ENCODE measurements at regions not wholly inside any gene's neighbourhood (a gene's known extent, or its start where the extent isn't known, plus 50 kb on each side); places are given as distances from the start of the nearest gene placed in this dataset.
A peak's percentile ranks its signal among the peaks of the same experiment; 100 is the strongest.

- Mint-ChIP-seq H3K27ac (no peak overlapping the region), H3K4me3 (no peak overlapping the region), H3K27me3 (no peaks in the 10 kb centered on the region), H3K36me3 (no peaks in the 10 kb centered on the region), H3K9me3 (peaks cover 0 to 7% (median 6%) of the 10 kb centered on the region in 5 donors), H3K4me1 (peaks cover 12 to 13% (median 13%) of the 10 kb centered on the region in 3 donors)
- CTCF ChIA-PET = no interaction called here
- Histone ChIP-seq H3K27me3 (ENCODE audit: insufficient read depth, low read length, poor library complexity, severe bottlenecking) (no peaks in the 10 kb centered on the region), H3K27ac (ENCODE audit: low read depth, low read length) (no peak overlapping the region), H3K4me3 (ENCODE audit: low read length) (no peak overlapping the region), H3K36me3 (ENCODE audit: insufficient read depth, low read length) (no peaks in the 10 kb centered on the region), H3K4me1 (ENCODE audit: insufficient read depth, low read length) (peaks cover 5% of the 10 kb centered on the region), H3K9me3 (ENCODE audit: low read length) (no peaks in the 10 kb centered on the region)
- no peak for DNase-seq
- POLR2A ChIA-PET = no interaction called here
Measured at GRCh38 chr6:145368075-145368474, 367.2 kb downstream of the EPM2A start.

- Histone ChIP-seq H3K4me1 (ENCODE audit: insufficient read depth, low read length) (peaks cover 7% of the 10 kb centered on the region), H3K36me3 (ENCODE audit: insufficient read depth, low read length) (no peaks in the 10 kb centered on the region), H3K4me3 (ENCODE audit: low read length) (no peak overlapping the region), H3K27ac (ENCODE audit: low read depth, low read length) (no peak overlapping the region), H3K27me3 (ENCODE audit: insufficient read depth, low read length, poor library complexity, severe bottlenecking) (no peaks in the 10 kb centered on the region), H3K9me3 (ENCODE audit: low read length) (no peaks in the 10 kb centered on the region)
- Mint-ChIP-seq H3K27ac (no peak overlapping the region), H3K36me3 (no peaks in the 10 kb centered on the region), H3K27me3 (no peaks in the 10 kb centered on the region), H3K4me3 (no peak overlapping the region), H3K4me1 (peaks cover 12 to 23% (median 19%) of the 10 kb centered on the region in 3 donors), H3K9me3 (peaks cover 0 to 7% (median 3%) of the 10 kb centered on the region in 5 donors)
- ChIA-PET CTCF (no interaction called here), POLR2A (no interaction called here)
- DNase-seq = no peak
Measured at GRCh38 chr6:145370559-145370958, 364.8 kb downstream of the EPM2A start.

GRCh38 chr6:145372671-145373151 lies 362.6 kb downstream of the EPM2A start:
- peaks cover 7% of the 10 kb centered on the region for H3K4me1 ChIP-seq (ENCODE audit: insufficient read depth, low read length)
- no peaks in the 10 kb centered on the region for H3K36me3 Mint-ChIP-seq
- CTCF ChIA-PET = no interaction called here
- no peaks in the 10 kb centered on the region for H3K27me3 ChIP-seq (ENCODE audit: insufficient read depth, low read length, poor library complexity, severe bottlenecking)
- H3K9me3 Mint-ChIP-seq = peaks cover 0 to 6% (median 3%) of the 10 kb centered on the region in 5 donors
- POLR2A ChIA-PET = no interaction called here
- H3K4me3 Mint-ChIP-seq = peak overlapping the region; percentile 3 to 75 (median 65)
- no peak overlapping the region for H3K4me3 ChIP-seq (ENCODE audit: low read length)
- no peaks in the 10 kb centered on the region for H3K27me3 Mint-ChIP-seq
- H3K4me1 Mint-ChIP-seq = peaks cover 12 to 23% (median 19%) of the 10 kb centered on the region in 3 donors
- peak overlapping the region; percentile 13 to 89 (median 66) for H3K27ac Mint-ChIP-seq
- H3K9me3 ChIP-seq (ENCODE audit: low read length) = no peaks in the 10 kb centered on the region
- H3K27ac ChIP-seq (ENCODE audit: low read depth, low read length) = no peak overlapping the region
- peak in 2 of 5 donors; percentile 3 to 33 for DNase-seq
- H3K36me3 ChIP-seq (ENCODE audit: insufficient read depth, low read length) = no peaks in the 10 kb centered on the region

GRCh38 chr6:145373826-145374225 lies 361.5 kb downstream of the EPM2A start:
- Histone ChIP-seq H3K9me3 (ENCODE audit: low read length) (no peaks in the 10 kb centered on the region), H3K4me1 (ENCODE audit: insufficient read depth, low read length) (peaks cover 7% of the 10 kb centered on the region), H3K4me3 (ENCODE audit: low read length) (no peak overlapping the region), H3K27me3 (ENCODE audit: insufficient read depth, low read length, poor library complexity, severe bottlenecking) (no peaks in the 10 kb centered on the region), H3K36me3 (ENCODE audit: insufficient read depth, low read length) (no peaks in the 10 kb centered on the region), H3K27ac (ENCODE audit: low read depth, low read length) (no peak overlapping the region)
- peaks cover 0 to 6% (median 3%) of the 10 kb centered on the region in 5 donors for H3K9me3 Mint-ChIP-seq
- POLR2A ChIA-PET = no interaction called here
- no peak for DNase-seq
- peaks cover 0 to 2% of the 10 kb centered on the region in 2 donors for H3K27me3 Mint-ChIP-seq
- CTCF ChIA-PET = no interaction called here
- peak overlapping the region in 1 of 7 donors; percentile 7 for H3K4me3 Mint-ChIP-seq
- H3K27ac Mint-ChIP-seq = no peak overlapping the region
- H3K4me1 Mint-ChIP-seq = peaks cover 12 to 23% (median 19%) of the 10 kb centered on the region in 3 donors
- H3K36me3 Mint-ChIP-seq = no peaks in the 10 kb centered on the region

DNA sequence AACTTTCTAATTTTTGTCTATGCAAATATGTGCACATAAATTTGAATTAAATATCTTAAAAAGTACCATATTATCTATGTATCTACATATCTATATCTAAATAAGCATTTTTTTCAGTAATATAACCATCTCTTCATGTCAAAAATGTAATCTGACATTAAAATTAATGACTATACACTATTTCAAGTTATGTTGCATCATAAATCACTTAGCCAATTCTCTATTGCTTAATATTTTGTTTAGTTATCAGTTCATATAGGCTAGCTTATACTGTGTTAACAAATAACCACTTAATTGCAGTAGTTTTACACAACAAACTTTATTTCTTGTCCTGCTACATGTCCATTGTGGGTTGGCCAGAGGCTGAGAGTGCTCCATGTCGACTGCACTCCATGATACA lies 360.8 kb downstream of the EPM2A start:
- no peak overlapping the region for H3K27ac Mint-ChIP-seq
- no peak for DNase-seq

GRCh38 chr6:145375502-145375901 lies 359.8 kb downstream of the EPM2A start:
- CTCF ChIA-PET = no interaction called here
- Mint-ChIP-seq H3K4me1 (peaks cover 12 to 23% (median 19%) of the 10 kb centered on the region in 3 donors), H3K27me3 (peaks cover 2 to 4% of the 10 kb centered on the region in 2 donors), H3K27ac (no peak overlapping the region), H3K9me3 (peaks cover 0 to 6% (median 3%) of the 10 kb centered on the region in 5 donors), H3K36me3 (no peaks in the 10 kb centered on the region), H3K4me3 (no peak overlapping the region)
- POLR2A ChIA-PET = no interaction called here
- Histone ChIP-seq H3K36me3 (ENCODE audit: insufficient read depth, low read length) (no peaks in the 10 kb centered on the region), H3K9me3 (ENCODE audit: low read length) (no peaks in the 10 kb centered on the region), H3K4me3 (ENCODE audit: low read length) (no peak overlapping the region), H3K27ac (ENCODE audit: low read depth, low read length) (no peak overlapping the region), H3K4me1 (ENCODE audit: insufficient read depth, low read length) (peaks cover 7% of the 10 kb centered on the region), H3K27me3 (ENCODE audit: insufficient read depth, low read length, poor library complexity, severe bottlenecking) (no peaks in the 10 kb centered on the region)
- DNase-seq = no peak

More for the DNA sequence above, 360.8 kb downstream of the EPM2A start:
- POLR2A ChIA-PET = no interaction called here
- H3K9me3 Mint-ChIP-seq = peaks cover 0 to 6% (median 3%) of the 10 kb centered on the region in 5 donors
- H3K27me3 ChIP-seq (ENCODE audit: insufficient read depth, low read length, poor library complexity, severe bottlenecking) = no peaks in the 10 kb centered on the region
- peaks cover 12 to 23% (median 19%) of the 10 kb centered on the region in 3 donors for H3K4me1 Mint-ChIP-seq
- H3K4me3 ChIP-seq (ENCODE audit: low read length) = no peak overlapping the region
- no peak overlapping the region for H3K4me3 Mint-ChIP-seq
- H3K36me3 Mint-ChIP-seq = no peaks in the 10 kb centered on the region
- CTCF ChIA-PET = no interaction called here
- no peaks in the 10 kb centered on the region for H3K36me3 ChIP-seq (ENCODE audit: insufficient read depth, low read length)
- H3K27me3 Mint-ChIP-seq = peaks cover 0 to 2% of the 10 kb centered on the region in 2 donors
- peaks cover 7% of the 10 kb centered on the region for H3K4me1 ChIP-seq (ENCODE audit: insufficient read depth, low read length)
- no peaks in the 10 kb centered on the region for H3K9me3 ChIP-seq (ENCODE audit: low read length)
- no peak overlapping the region for H3K27ac ChIP-seq (ENCODE audit: low read depth, low read length)

DNA sequence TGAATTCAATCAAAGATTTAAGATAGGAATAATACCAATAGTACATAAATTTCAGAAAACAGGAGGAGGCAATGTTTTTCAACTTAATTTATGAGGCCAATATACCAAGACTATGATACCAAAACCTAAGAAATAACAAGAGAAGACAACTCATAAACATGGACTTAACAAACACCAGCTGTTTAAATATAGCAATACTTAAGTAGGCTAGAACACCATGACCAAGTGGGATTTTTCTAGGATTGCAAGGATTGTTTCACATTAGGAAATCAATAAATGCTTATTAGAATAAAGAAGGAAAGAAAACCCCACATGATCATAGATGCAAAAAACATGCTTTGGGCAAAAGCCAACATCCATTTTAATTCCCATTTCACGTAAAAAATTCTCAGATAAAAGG lies 355.1 kb downstream of the EPM2A start:
- CTCF ChIA-PET = no interaction called here
- H3K27ac Mint-ChIP-seq = no peak overlapping the region

GRCh38 chr6:145381941-145382340 lies 353.4 kb downstream of the EPM2A start:
- H3K27me3 ChIP-seq (ENCODE audit: insufficient read depth, low read length, poor library complexity, severe bottlenecking) = no peaks in the 10 kb centered on the region
- H3K36me3 ChIP-seq (ENCODE audit: insufficient read depth, low read length) = no peaks in the 10 kb centered on the region
- H3K27ac ChIP-seq (ENCODE audit: low read depth, low read length) = no peak overlapping the region
- H3K27me3 Mint-ChIP-seq = peaks cover 2 to 4% of the 10 kb centered on the region in 2 donors
- no peaks in the 10 kb centered on the region for H3K9me3 ChIP-seq (ENCODE audit: low read length)
- peaks cover 0 to 2% (median 0%) of the 10 kb centered on the region in 5 donors for H3K9me3 Mint-ChIP-seq
- H3K4me3 Mint-ChIP-seq = no peak overlapping the region
- CTCF ChIA-PET = no interaction called here
- H3K27ac Mint-ChIP-seq = no peak overlapping the region
- POLR2A ChIA-PET = no interaction called here
- H3K4me1 ChIP-seq (ENCODE audit: insufficient read depth, low read length) = no peaks in the 10 kb centered on the region
- no peaks in the 10 kb centered on the region for H3K4me1 Mint-ChIP-seq
- H3K36me3 Mint-ChIP-seq = no peaks in the 10 kb centered on the region
- DNase-seq = no peak
- H3K4me3 ChIP-seq (ENCODE audit: low read length) = no peak overlapping the region

More for the DNA sequence above, 355.1 kb downstream of the EPM2A start:
- DNase-seq = no peak
- Histone ChIP-seq H3K4me3 (ENCODE audit: low read length) (no peak overlapping the region), H3K9me3 (ENCODE audit: low read length) (no peaks in the 10 kb centered on the region), H3K4me1 (ENCODE audit: insufficient read depth, low read length) (no peaks in the 10 kb centered on the region), H3K27ac (ENCODE audit: low read depth, low read length) (no peak overlapping the region), H3K36me3 (ENCODE audit: insufficient read depth, low read length) (no peaks in the 10 kb centered on the region), H3K27me3 (ENCODE audit: insufficient read depth, low read length, poor library complexity, severe bottlenecking) (no peaks in the 10 kb centered on the region)
- H3K9me3 Mint-ChIP-seq = peaks cover 0 to 2% (median 0%) of the 10 kb centered on the region in 5 donors
- H3K4me3 Mint-ChIP-seq = no peak overlapping the region
- H3K36me3 Mint-ChIP-seq = no peaks in the 10 kb centered on the region
- no peaks in the 10 kb centered on the region for H3K4me1 Mint-ChIP-seq
- peaks cover 2 to 4% of the 10 kb centered on the region in 2 donors for H3K27me3 Mint-ChIP-seq
- POLR2A ChIA-PET = no interaction called here

Measured in CD8-positive, alpha-beta memory T cell (primary cell).